ENCODE measurements at regions not wholly inside any gene's neighbourhood (a gene's known extent, or its start where the extent isn't known, plus 50 kb on each side); places are given as distances from the start of the nearest gene placed in this dataset.

DNA sequence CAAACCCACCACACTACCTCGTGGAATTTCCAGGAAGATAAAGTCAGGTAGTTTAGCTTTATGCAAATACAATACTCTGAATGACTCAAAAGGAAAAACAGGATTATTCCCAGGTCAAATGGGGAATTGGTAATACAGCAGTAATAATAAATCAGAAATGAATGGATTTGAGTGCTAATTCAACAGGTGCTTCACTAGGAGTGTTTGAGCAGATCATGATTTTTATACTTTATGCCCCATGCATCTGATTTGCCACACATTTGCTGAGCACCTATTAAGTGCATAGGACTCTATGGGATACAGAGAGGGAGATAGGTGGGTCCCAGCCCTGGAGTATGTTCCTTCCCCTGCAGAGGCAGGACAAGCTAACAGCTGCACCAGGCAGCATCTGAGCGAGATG is 381.4 kb upstream of the PODXL start:
- Histone ChIP-seq H3K9ac (ENCODE audit: low read depth, low read length) (no peak overlapping the region), H4K20me1 (ENCODE audit: insufficient read depth, low read length) (no peaks in the 10 kb centered on the region; the same call in 1 of the 2 replicates), H3K9me3 (ENCODE audit: control insufficient read depth, insufficient read depth, low read length) (no peaks in the 10 kb centered on the region), H3K4me3 (ENCODE audit: insufficient read depth, low read depth, low read length) (no peak overlapping the region), H3K9me1 (ENCODE audit: insufficient read depth, low read length) (no peaks in the 10 kb centered on the region), H2AK5ac (ENCODE audit: low read depth, low read length) (no peak overlapping the region), H3K4me1 (ENCODE audit: control insufficient read depth, insufficient read depth, low read length) (no peaks in the 10 kb centered on the region), H3K56ac (ENCODE audit: extremely low read depth, insufficient read depth, low read length) (no peak overlapping the region), H4K5ac (ENCODE audit: low read depth, low read length) (no peak overlapping the region), H2BK15ac (ENCODE audit: low read depth, low read length) (no peak overlapping the region), H3K79me1 (ENCODE audit: low read depth in 1 of 2, low read length in 2 of 2) (no peaks in the 10 kb centered on the region), H3K4ac (ENCODE audit: low read depth, low read length) (no peak overlapping the region), H3K27me3 (ENCODE audit: control insufficient read depth, insufficient read depth, low read length) (no peaks in the 10 kb centered on the region), H3K18ac (ENCODE audit: low read depth, low read length) (no peak overlapping the region), H3K23ac (ENCODE audit: low read depth, low read length) (no peak overlapping the region), H3K4me2 (ENCODE audit: low read depth, low read length) (no peak overlapping the region), H3K27ac (ENCODE audit: insufficient read depth, low read length) (no peak overlapping the region), H3K14ac (replicated peaks; ENCODE audit: low read depth, low read length) (no peak overlapping the region), H2BK5ac (ENCODE audit: low read depth, low read length, poor library complexity, severe bottlenecking) (no peak overlapping the region), H4K8ac (ENCODE audit: low read depth in 2 of 2, low read length in 2 of 2) (no peak overlapping the region), H3K36me3 (ENCODE audit: control insufficient read depth, insufficient read depth, low read length) (no peaks in the 10 kb centered on the region), H2BK120ac (ENCODE audit: low read depth, low read length) (no peak overlapping the region), H2BK20ac (ENCODE audit: low read depth, low read length) (no peak overlapping the region), H2AK9ac (replicated peaks; ENCODE audit: low read depth, low read length, poor library complexity) (no peak overlapping the region), H2AFZ (replicated peaks; ENCODE audit: low read length, poor library complexity) (no peak overlapping the region), H4K91ac (ENCODE audit: insufficient read depth, low read depth, low read length) (no peak overlapping the region)
- ChIA-PET POLR2A (ENCODE audit: unreplicated experiment) (no interaction called here), CTCF (no interaction called here)
- intact Hi-C loops (cut with micrococcal nuclease): no loop called here
- DNase-seq (no peak), ATAC-seq (ENCODE audit: low read depth) (no peak)
- dilution Hi-C loops (cut with HindIII; ENCODE audit: low sequenced_read_pairs, unreplicated experiment): no loop called here
- TF ChIP-seq MAZ (IDR thresholded peaks at IDR 0.05; ENCODE audit: borderline replicate concordance, low read depth, low read length): no peak
- TF ChIP-seq MXI1 (IDR thresholded peaks at IDR 0.05; ENCODE audit: borderline replicate concordance, low read depth, low read length): no peak
- in situ Hi-C loops (cut with MboI; ENCODE audit: low sequenced_read_pairs): no loop called here
- no TSS peak for BruUV-seq (replicated peaks)
- WGBS, 2 experiments (ENCODE audit: extremely low coverage in 2 of 2, insufficient read length in 1 of 2): no CpG with 5 or more reads among the region's 2 CpGs

Data from IMR-90 (cell line).